ENCODE measurements at regions not wholly inside any gene's neighbourhood (a gene's known extent, or its start where the extent isn't known, plus 50 kb on each side); places are given as distances from the start of the nearest gene placed in this dataset.
"Not testable (repeated sequence)": the region's sequence is repeated elsewhere in the genome, so short reads cannot be mapped to it uniquely, and the experiment has no call there.

- Mint-ChIP-seq H3K4me3 (no peak overlapping the region), H3K4me1 (no peaks in the 10 kb centered on the region), H3K27ac (no peak overlapping the region), H3K27me3 (no peaks in the 10 kb centered on the region), H3K9me3 (ENCODE audit: low read depth) (no peaks in the 10 kb centered on the region), H3K36me3 (ENCODE audit: low read depth) (no peaks in the 10 kb centered on the region)
- POLR2A ChIA-PET, result no interaction called here
- intact Hi-C loops (cut with DNase I, micrococcal nuclease), result no loop called here
- CTCF ChIA-PET, result no interaction called here
- no peak for DNase-seq
- no peak for ATAC-seq
Observed at GRCh38 chr12:43241986-43242385, 310.0 kb downstream of the ADAMTS20 start.

- POLR2A ChIA-PET, result no interaction called here
Observed at GRCh38 chr12:43238281-43238680, 313.7 kb downstream of the ADAMTS20 start.

GRCh38 chr12:43237238-43237879 lies 314.6 kb downstream of the ADAMTS20 start:
- intact Hi-C loops (cut with DNase I, micrococcal nuclease), result no loop called here
- Mint-ChIP-seq H3K27ac (no peak overlapping the region), H3K27me3 (no peaks in the 10 kb centered on the region), H3K36me3 (ENCODE audit: low read depth) (no peaks in the 10 kb centered on the region), H3K4me3 (no peak overlapping the region), H3K4me1 (no peaks in the 10 kb centered on the region), H3K9me3 (ENCODE audit: low read depth) (peaks cover 2% of the 10 kb centered on the region)
- CTCF ChIA-PET, result no interaction called here
- POLR2A ChIA-PET, result no interaction called here
- DNase-seq (no peak), ATAC-seq (no peak)

More at GRCh38 chr12:43238281-43238680, 313.7 kb downstream of the ADAMTS20 start:
- Mint-ChIP-seq H3K27me3 (no peaks in the 10 kb centered on the region), H3K4me1 (no peaks in the 10 kb centered on the region), H3K27ac (no peak overlapping the region), H3K36me3 (ENCODE audit: low read depth) (no peaks in the 10 kb centered on the region), H3K4me3 (no peak overlapping the region), H3K9me3 (ENCODE audit: low read depth) (peaks cover 2% of the 10 kb centered on the region)
- ATAC-seq (no peak), DNase-seq (no peak)
- intact Hi-C loops (cut with DNase I, micrococcal nuclease), result no loop called here
- CTCF ChIA-PET, result interaction anchor here (0.6 kb wide), 1 partner anchor 46 kb away, joined by 3 read pairs; no protein-coding TSS in a partner anchor

GRCh38 chr12:43235721-43236120 lies 316.3 kb downstream of the ADAMTS20 start:
- Mint-ChIP-seq H3K9me3 (ENCODE audit: low read depth) (peaks cover 2% of the 10 kb centered on the region), H3K36me3 (ENCODE audit: low read depth) (no peaks in the 10 kb centered on the region), H3K4me1 (no peaks in the 10 kb centered on the region), H3K4me3 (no peak overlapping the region), H3K27me3 (no peaks in the 10 kb centered on the region), H3K27ac (no peak overlapping the region)
- CTCF ChIA-PET, result no interaction called here
- ATAC-seq (no peak), DNase-seq (no peak)
- intact Hi-C loops (cut with DNase I, micrococcal nuclease), result no loop called here
- POLR2A ChIA-PET, result no interaction called here

- ATAC-seq (no peak), DNase-seq (no peak)
- Mint-ChIP-seq H3K4me3 (no peak overlapping the region), H3K27ac (no peak overlapping the region), H3K9me3 (ENCODE audit: low read depth) (peaks cover 2% of the 10 kb centered on the region), H3K27me3 (no peaks in the 10 kb centered on the region), H3K36me3 (ENCODE audit: low read depth) (no peaks in the 10 kb centered on the region), H3K4me1 (no peaks in the 10 kb centered on the region)
- ChIA-PET POLR2A (no interaction called here), CTCF (no interaction called here)
- intact Hi-C loops (cut with DNase I, micrococcal nuclease), result no loop called here
Observed at GRCh38 chr12:43233861-43234260, 318.1 kb downstream of the ADAMTS20 start.

GRCh38 chr12:43226151-43226550 lies 325.9 kb downstream of the ADAMTS20 start:
- Mint-ChIP-seq H3K27ac (no peak overlapping the region), H3K9me3 (ENCODE audit: low read depth) (no peaks in the 10 kb centered on the region), H3K36me3 (ENCODE audit: low read depth) (no peaks in the 10 kb centered on the region), H3K27me3 (no peaks in the 10 kb centered on the region), H3K4me1 (no peaks in the 10 kb centered on the region), H3K4me3 (no peak overlapping the region)
- DNase-seq (no peak), ATAC-seq (no peak)
- intact Hi-C loops (cut with DNase I, micrococcal nuclease), result no loop called here
- POLR2A ChIA-PET, result no interaction called here
- CTCF ChIA-PET, result no interaction called here

- H3K27ac Mint-ChIP-seq; H3K27me3 Mint-ChIP-seq; DNase-seq; intact Hi-C loops (cut with DNase I, micrococcal nuclease); H3K36me3 Mint-ChIP-seq (ENCODE audit: low read depth); H3K4me1 Mint-ChIP-seq; POLR2A ChIA-PET; H3K4me3 Mint-ChIP-seq; ATAC-seq; H3K9me3 Mint-ChIP-seq (ENCODE audit: low read depth): not testable (repeated sequence)
- CTCF ChIA-PET, result interaction anchor here (0.6 kb wide), 1 partner anchor 366 kb away, joined by 3 read pairs; no protein-coding TSS in a partner anchor
Observed at GRCh38 chr12:43224190-43224805, 327.7 kb downstream of the ADAMTS20 start.

GRCh38 chr12:43222796-43223195 lies 329.2 kb downstream of the ADAMTS20 start:
- POLR2A ChIA-PET, result no interaction called here
- no peaks in the 10 kb centered on the region for H3K27me3 Mint-ChIP-seq
- no peaks in the 10 kb centered on the region for H3K36me3 Mint-ChIP-seq (ENCODE audit: low read depth)
- H3K4me3 Mint-ChIP-seq, result no peak overlapping the region
- CTCF ChIA-PET, result no interaction called here
- intact Hi-C loops (cut with DNase I, micrococcal nuclease), result no loop called here
- no peak for DNase-seq
- H3K4me1 Mint-ChIP-seq, result no peaks in the 10 kb centered on the region
- no peak for ATAC-seq
- no peaks in the 10 kb centered on the region for H3K9me3 Mint-ChIP-seq (ENCODE audit: low read depth)
- H3K27ac Mint-ChIP-seq, result no peak overlapping the region

- CTCF ChIA-PET, result interaction anchor here (0.6 kb wide), 1 partner anchor 44 kb away, joined by 3 read pairs; no protein-coding TSS in a partner anchor
- no peak for ATAC-seq
- H3K27me3 Mint-ChIP-seq, result no peaks in the 10 kb centered on the region
- no peak for DNase-seq
- H3K4me1 Mint-ChIP-seq, result no peaks in the 10 kb centered on the region
- H3K9me3 Mint-ChIP-seq (ENCODE audit: low read depth), result no peaks in the 10 kb centered on the region
- POLR2A ChIA-PET, result no interaction called here
- no peaks in the 10 kb centered on the region for H3K36me3 Mint-ChIP-seq (ENCODE audit: low read depth)
- no peak overlapping the region for H3K4me3 Mint-ChIP-seq
- H3K27ac Mint-ChIP-seq, result no peak overlapping the region
- intact Hi-C loops (cut with DNase I, micrococcal nuclease), result no loop called here
Observed at GRCh38 chr12:43221216-43221615, 330.8 kb downstream of the ADAMTS20 start.

- intact Hi-C loops (cut with DNase I, micrococcal nuclease), result no loop called here
- ChIA-PET POLR2A (no interaction called here), CTCF (interaction anchor here (0.6 kb wide), 1 partner anchor 925 kb away, joined by 3 read pairs; no protein-coding TSS in a partner anchor)
- Mint-ChIP-seq H3K4me3 (no peak overlapping the region), H3K4me1 (no peaks in the 10 kb centered on the region), H3K27me3 (no peaks in the 10 kb centered on the region), H3K9me3 (ENCODE audit: low read depth) (no peaks in the 10 kb centered on the region), H3K36me3 (ENCODE audit: low read depth) (no peaks in the 10 kb centered on the region), H3K27ac (no peak overlapping the region)
- ATAC-seq (no peak), DNase-seq (no peak)
Observed at GRCh38 chr12:43216490-43216889, 335.5 kb downstream of the ADAMTS20 start.

GRCh38 chr12:43214166-43214565 lies 337.8 kb downstream of the ADAMTS20 start:
- POLR2A ChIA-PET, result no interaction called here
- Mint-ChIP-seq H3K36me3 (ENCODE audit: low read depth) (no peaks in the 10 kb centered on the region), H3K9me3 (ENCODE audit: low read depth) (no peaks in the 10 kb centered on the region), H3K27me3 (no peaks in the 10 kb centered on the region), H3K4me1 (peaks cover 2% of the 10 kb centered on the region), H3K4me3 (no peak overlapping the region), H3K27ac (no peak overlapping the region)
- intact Hi-C loops (cut with DNase I, micrococcal nuclease), result no loop called here
- ATAC-seq (no peak), DNase-seq (no peak)
- CTCF ChIA-PET, result no interaction called here

- ATAC-seq, result no peak
- ChIA-PET POLR2A (no interaction called here), CTCF (interaction anchor here (1.2 kb wide), 1 partner anchor 12 kb away, joined by 3 read pairs; no protein-coding TSS in a partner anchor)
- intact Hi-C loops (cut with DNase I, micrococcal nuclease), result no loop called here
- no peaks in the 10 kb centered on the region for H3K36me3 Mint-ChIP-seq (ENCODE audit: low read depth)
- H3K27me3 Mint-ChIP-seq, result no peaks in the 10 kb centered on the region
- no peaks in the 10 kb centered on the region for H3K9me3 Mint-ChIP-seq (ENCODE audit: low read depth)
- H3K4me1 Mint-ChIP-seq, result peaks cover 2% of the 10 kb centered on the region
- no peak for DNase-seq
- no peak overlapping the region for H3K27ac Mint-ChIP-seq
- no peak overlapping the region for H3K4me3 Mint-ChIP-seq
Observed at GRCh38 chr12:43213608-43214007, 338.4 kb downstream of the ADAMTS20 start.

All from activated CD4-positive, alpha-beta T cell treated with anti-CD3 and anti-CD28 coated beads for 36 hours (primary cell).